ENCODE measurements at regions not wholly inside any gene's neighbourhood (a gene's known extent, or its start where the extent isn't known, plus 50 kb on each side); places are given as distances from the start of the nearest gene placed in this dataset.
"Not testable (repeated sequence)": the region's sequence is repeated elsewhere in the genome, so short reads cannot be mapped to it uniquely, and the experiment has no call there.

DNA sequence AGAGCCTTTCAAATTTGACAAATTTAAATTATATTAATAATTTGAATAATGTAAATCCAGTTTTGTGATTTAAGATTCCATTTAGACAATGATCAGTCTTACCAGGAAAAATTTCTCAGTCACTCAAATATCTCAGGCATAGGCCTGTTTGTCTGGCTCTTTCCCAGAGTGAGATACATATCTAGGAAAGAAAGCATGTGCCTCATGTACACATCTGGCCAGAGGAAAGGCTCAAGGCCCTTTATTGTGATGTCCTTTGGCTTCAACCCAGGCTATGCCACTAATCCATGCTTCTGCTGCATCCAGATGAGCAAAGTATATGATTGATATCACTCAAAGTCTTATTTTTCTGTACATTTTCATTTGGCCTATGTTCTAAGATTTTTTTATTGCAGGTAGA lies 473.3 kb upstream of the ADGRL3 start:
- ChIA-PET CTCF (no interaction called here), POLR2A (no interaction called here)
- Histone ChIP-seq H3K36me3 (ENCODE audit: control insufficient read depth in 2 of 2, extremely low read depth in 1 of 2, insufficient read depth in 2 of 2, low read length in 2 of 2) (no peaks in the 10 kb centered on the region), H3K4me1 (ENCODE audit: control insufficient read depth, extremely low read depth, insufficient read depth, low read length) (no peaks in the 10 kb centered on the region), H2AFZ (ENCODE audit: low read depth, low read length) (no peak overlapping the region), H3K4me3 (replicated peaks in 1 of 3; ENCODE audit: insufficient read depth in 1 of 3, low read depth in 1 of 3, low read length in 3 of 3) (no peak overlapping the region), H3K4me2 (ENCODE audit: insufficient read depth, low read length) (no peak overlapping the region), H3K79me2 (ENCODE audit: control insufficient read depth, insufficient read depth, low read length) (no peaks in the 10 kb centered on the region), H4K20me1 (replicated peaks; ENCODE audit: control insufficient read depth, extremely low read depth, insufficient read depth, low read length) (no peaks in the 10 kb centered on the region), H3K27ac (ENCODE audit: insufficient read depth, low read depth, low read length) (no peak overlapping the region), H3K27me3 (ENCODE audit: control insufficient read depth in 2 of 2, insufficient read depth in 2 of 2, low read length in 2 of 2) (no peaks in the 10 kb centered on the region), H3K9ac (replicated peaks; ENCODE audit: extremely low read depth, insufficient read depth, low read length) (no peak overlapping the region), H3K9me1 (replicated peaks; ENCODE audit: control insufficient read depth, extremely low read depth, insufficient read depth, low read length) (no peaks in the 10 kb centered on the region), H3K9me3 (replicated peaks; ENCODE audit: control insufficient read depth, insufficient read depth, low read length) (no peaks in the 10 kb centered on the region)
- FAIRE-seq (no peak), DNase-seq (ENCODE audit: low read depth, low spot score) (no peak)
- BruUV-seq (replicated peaks) = no TSS peak
- dilution Hi-C loops (cut with MboI; ENCODE audit: extremely low pct_ligation_motif_present, low sequenced_read_pairs) (no loop called here), intact Hi-C loops (cut with micrococcal nuclease) (no loop called here)
- TF ChIP-seq GATA2 (IDR thresholded peaks at IDR 0.05; ENCODE audit: insufficient read depth, insufficient read length, low read depth, low read length) (no peak), JUN (IDR thresholded peaks at IDR 0.05; ENCODE audit: borderline replicate concordance, insufficient read depth, insufficient read length, low read depth) (no peak), POLR2A (IDR thresholded peaks at IDR 0.05; ENCODE audit: low read depth, low read length) (no peak), MYC (IDR thresholded peaks at IDR 0.05; ENCODE audit: low read depth, low read length) (no peak)

DNA sequence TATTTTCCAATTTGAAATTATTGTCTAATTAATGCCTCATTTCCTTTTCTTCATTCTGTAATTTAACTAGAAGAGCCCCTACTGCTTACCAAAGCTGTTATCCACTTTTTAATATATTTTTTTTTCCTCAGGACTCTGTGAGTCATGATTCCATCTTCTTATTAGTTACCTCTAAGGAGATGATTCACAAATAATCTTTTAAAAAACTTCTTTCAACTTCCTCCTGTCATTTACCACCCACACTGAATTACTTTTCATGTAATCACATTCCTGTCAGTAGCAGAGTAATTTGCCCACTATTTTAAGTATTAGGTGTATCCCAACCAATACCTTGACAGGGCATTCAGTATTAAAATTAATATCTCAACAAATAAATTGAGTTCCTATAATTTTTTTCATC lies 470.9 kb upstream of the ADGRL3 start:
- H2AFZ ChIP-seq (ENCODE audit: low read depth, low read length) = no peak overlapping the region
- POLR2A ChIA-PET = no interaction called here
- H3K36me3 ChIP-seq (ENCODE audit: control insufficient read depth in 2 of 2, extremely low read depth in 1 of 2, insufficient read depth in 2 of 2, low read length in 2 of 2) = no peaks in the 10 kb centered on the region
- H3K4me3 ChIP-seq (replicated peaks in 1 of 3; ENCODE audit: insufficient read depth in 1 of 3, low read depth in 1 of 3, low read length in 3 of 3) = no peak overlapping the region
- TF ChIP-seq, protein P1, sequence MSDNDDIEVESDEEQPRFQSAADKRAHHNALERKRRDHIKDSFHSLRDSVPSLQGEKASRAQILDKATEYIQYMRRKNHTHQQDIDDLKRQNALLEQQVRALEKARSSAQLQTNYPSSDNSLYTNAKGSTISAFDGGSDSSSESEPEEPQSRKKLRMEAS (IDR thresholded peaks at IDR 0.05; ENCODE audit: insufficient read depth, insufficient read length) = no peak
- TF ChIP-seq FOS (IDR thresholded peaks at IDR 0.05; ENCODE audit: borderline replicate concordance, insufficient read depth, low read length) (no peak), EZH2 (IDR thresholded peaks at IDR 0.05; ENCODE audit: borderline replicate concordance, low read depth, low read length, severe bottlenecking) (no peak), MYC (IDR thresholded peaks at IDR 0.05; ENCODE audit: low read depth, low read length) (no peak), GATA2 (IDR thresholded peaks at IDR 0.05; ENCODE audit: insufficient read depth, insufficient read length, low read depth, low read length) (no peak), JUN (IDR thresholded peaks at IDR 0.05; ENCODE audit: borderline replicate concordance, insufficient read depth, insufficient read length, low read depth) (no peak), POLR2A (IDR thresholded peaks at IDR 0.05; ENCODE audit: low read depth, low read length) (no peak), POLR2AphosphoS5 (IDR thresholded peaks at IDR 0.05; ENCODE audit: insufficient read depth, low read depth, low read length) (no peak)
- TF ChIP-seq, protein P2, sequence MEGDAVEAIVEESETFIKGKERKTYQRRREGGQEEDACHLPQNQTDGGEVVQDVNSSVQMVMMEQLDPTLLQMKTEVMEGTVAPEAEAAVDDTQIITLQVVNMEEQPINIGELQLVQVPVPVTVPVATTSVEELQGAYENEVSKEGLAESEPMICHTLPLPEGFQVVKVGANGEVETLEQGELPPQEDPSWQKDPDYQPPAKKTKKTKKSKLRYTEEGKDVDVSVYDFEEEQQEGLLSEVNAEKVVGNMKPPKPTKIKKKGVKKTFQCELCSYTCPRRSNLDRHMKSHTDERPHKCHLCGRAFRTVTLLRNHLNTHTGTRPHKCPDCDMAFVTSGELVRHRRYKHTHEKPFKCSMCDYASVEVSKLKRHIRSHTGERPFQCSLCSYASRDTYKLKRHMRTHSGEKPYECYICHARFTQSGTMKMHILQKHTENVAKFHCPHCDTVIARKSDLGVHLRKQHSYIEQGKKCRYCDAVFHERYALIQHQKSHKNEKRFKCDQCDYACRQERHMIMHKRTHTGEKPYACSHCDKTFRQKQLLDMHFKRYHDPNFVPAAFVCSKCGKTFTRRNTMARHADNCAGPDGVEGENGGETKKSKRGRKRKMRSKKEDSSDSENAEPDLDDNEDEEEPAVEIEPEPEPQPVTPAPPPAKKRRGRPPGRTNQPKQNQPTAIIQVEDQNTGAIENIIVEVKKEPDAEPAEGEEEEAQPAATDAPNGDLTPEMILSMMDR (IDR thresholded peaks at IDR 0.05; ENCODE audit: extremely low read depth in 1 of 2, insufficient read depth in 1 of 2, low read depth in 1 of 2, low read length in 2 of 2) = no peak
- no peaks in the 10 kb centered on the region for H3K4me1 ChIP-seq (ENCODE audit: control insufficient read depth, extremely low read depth, insufficient read depth, low read length)
- no peaks in the 10 kb centered on the region for H3K9me1 ChIP-seq (replicated peaks; ENCODE audit: control insufficient read depth, extremely low read depth, insufficient read depth, low read length)
- CTCF ChIA-PET = no interaction called here
- dilution Hi-C loops (cut with MboI; ENCODE audit: extremely low pct_ligation_motif_present, low sequenced_read_pairs) (no loop called here), intact Hi-C loops (cut with micrococcal nuclease) (no loop called here)
- no peak overlapping the region for H3K4me2 ChIP-seq (ENCODE audit: insufficient read depth, low read length)
- H3K27me3 ChIP-seq (ENCODE audit: control insufficient read depth in 2 of 2, insufficient read depth in 2 of 2, low read length in 2 of 2) = no peaks in the 10 kb centered on the region
- H4K20me1 ChIP-seq (replicated peaks; ENCODE audit: control insufficient read depth, extremely low read depth, insufficient read depth, low read length) = no peaks in the 10 kb centered on the region
- H3K27ac ChIP-seq (ENCODE audit: insufficient read depth, low read depth, low read length) = no peak overlapping the region
- no peaks in the 10 kb centered on the region for H3K79me2 ChIP-seq (ENCODE audit: control insufficient read depth, insufficient read depth, low read length)
- no peaks in the 10 kb centered on the region for H3K9me3 ChIP-seq (replicated peaks; ENCODE audit: control insufficient read depth, insufficient read depth, low read length)
- FAIRE-seq (no peak), DNase-seq (ENCODE audit: low read depth, low spot score) (no peak)
- no TSS peak for BruUV-seq (replicated peaks)
- no peak overlapping the region for H3K9ac ChIP-seq (replicated peaks; ENCODE audit: extremely low read depth, insufficient read depth, low read length)

DNA sequence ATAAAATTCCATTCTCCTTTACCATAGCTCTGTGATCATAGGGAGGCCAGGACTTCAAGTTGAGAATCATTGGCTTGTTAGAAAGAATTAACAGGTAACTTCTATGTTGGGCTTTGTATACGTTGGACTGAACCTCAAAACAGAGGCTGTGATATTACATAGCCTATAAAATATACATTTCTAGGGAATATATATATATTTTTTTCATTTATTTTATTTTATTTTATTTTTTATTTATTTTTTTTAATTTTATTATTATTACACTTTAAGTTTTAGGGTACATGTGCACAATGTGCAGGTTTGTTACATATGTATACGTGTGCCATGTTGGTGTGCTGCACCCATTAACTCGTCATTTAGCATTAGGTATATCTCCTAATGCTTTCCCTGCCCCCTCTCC lies 470.4 kb upstream of the ADGRL3 start:
- H3K9ac ChIP-seq (replicated peaks; ENCODE audit: extremely low read depth, insufficient read depth, low read length); intact Hi-C loops (cut with micrococcal nuclease); H4K20me1 ChIP-seq (replicated peaks; ENCODE audit: control insufficient read depth, extremely low read depth, insufficient read depth, low read length); H3K9me3 ChIP-seq (replicated peaks; ENCODE audit: control insufficient read depth, insufficient read depth, low read length); H3K4me1 ChIP-seq (ENCODE audit: control insufficient read depth, extremely low read depth, insufficient read depth, low read length); DNase-seq (ENCODE audit: low read depth, low spot score); H3K4me2 ChIP-seq (ENCODE audit: insufficient read depth, low read length); H3K9me1 ChIP-seq (replicated peaks; ENCODE audit: control insufficient read depth, extremely low read depth, insufficient read depth, low read length); H3K79me2 ChIP-seq (ENCODE audit: control insufficient read depth, insufficient read depth, low read length); CTCF ChIA-PET; FAIRE-seq; dilution Hi-C loops (cut with MboI; ENCODE audit: extremely low pct_ligation_motif_present, low sequenced_read_pairs); POLR2A ChIA-PET; H3K36me3 ChIP-seq (ENCODE audit: control insufficient read depth in 2 of 2, extremely low read depth in 1 of 2, insufficient read depth in 2 of 2, low read length in 2 of 2); H3K27ac ChIP-seq (ENCODE audit: insufficient read depth, low read depth, low read length); H2AFZ ChIP-seq (ENCODE audit: low read depth, low read length); BruUV-seq (replicated peaks); H3K27me3 ChIP-seq (ENCODE audit: control insufficient read depth in 2 of 2, insufficient read depth in 2 of 2, low read length in 2 of 2); H3K4me3 ChIP-seq (replicated peaks in 1 of 3; ENCODE audit: insufficient read depth in 1 of 3, low read depth in 1 of 3, low read length in 3 of 3): not testable (repeated sequence)
